Psoas muscle (tissue), 7 donors: ENCODE measurements at regions not wholly inside any gene's neighbourhood (a gene's known extent, or its start where the extent isn't known, plus 50 kb on each side); places are given as distances from the start of the nearest gene placed in this dataset.

Experiments used
- ATAC-seq, 4 donors: fragments of 200-7000 bp; cut with Tn5 transposase; one replicate each; pipeline ENCODE4 v1.9.1; 2020; ENCODE audit warnings: moderate library complexity in 3 of 4, mild to moderate bottlenecking in 2 of 4
- DNase-seq, 2 donors: peaks; one replicate each; pipeline ENCODE4 v3.0.0-alpha.2; 2020
- H3K27ac ChIP-seq: fragments of 200-600 bp; one replicate; pipeline ENCODE4 v1.8.0; 2022
- H3K27me3 ChIP-seq, 3 donors: fragments of 200-600 bp in 1 of 3; one replicate each; pipeline versions ENCODE4 v1.6.1 to v1.8.0; 2013 to 2022; ENCODE audit warnings: low read length in 2 of 3, mild to moderate bottlenecking in 2 of 3, moderate library complexity in 1 of 3; ENCODE audit not compliant: insufficient read depth in 3 of 3
- H3K36me3 ChIP-seq, 2 donors: fragments of 200-600 bp in 1 of 2; one replicate each; pipeline versions ENCODE4 v1.6.1 to v1.8.0; 2013 to 2022; ENCODE audit warnings: low read depth in 1 of 2, mild to moderate bottlenecking in 1 of 2, moderate library complexity in 1 of 2; ENCODE audit not compliant: insufficient read depth in 1 of 2
- H3K4me1 ChIP-seq: fragments of 200-600 bp; one replicate; pipeline ENCODE4 v1.8.0; 2022
- H3K4me3 ChIP-seq: fragments of 200-600 bp; one replicate; pipeline ENCODE4 v1.8.0; 2022; ENCODE audit warnings: mild to moderate bottlenecking
- H3K9me3 ChIP-seq: fragments of 200-600 bp; one replicate; pipeline ENCODE4 v1.8.0; 2022
- WGBS, 3 donors: extraction: QIAGEN DNeasy Blood & Tissue Kit; methylation state at CpG; one replicate each; pipeline versions ENCODE4 v1.1.6 to v1.1.7; 2013; 5-methylcytosine and 5-hydroxymethylcytosine counted together
- intact Hi-C, 2 donors: fragments of 100-400 bp; cut with DNase I; formaldehyde crosslinking; loops; one replicate each; pipeline versions ENCODE4 v1.11.0 to v1.14.2; 2022
- TF ChIP-seq, protein P1 (sequence below): fragments of 200-600 bp; IDR thresholded peaks from one replicate; pipeline ENCODE4 v1.8.0; 2022; ENCODE audit warnings: antibody characterized with exemption
- donor health status: healthy with polysubstance abuse.
- donor health status: DM: no; HTN: no; CAD: no; lungs with moderate emphysema.
- donor health status: Bipolar disorder and iron deficiency.
- donor health status: healthy.
- donor health status: DM: yes; HTN: yes; CAD: no.
- donor health status: DM: no; HTN: no; CAD: no.
- donor health status: DM: yes; HTN: yes; CAD: no.

DNA sequence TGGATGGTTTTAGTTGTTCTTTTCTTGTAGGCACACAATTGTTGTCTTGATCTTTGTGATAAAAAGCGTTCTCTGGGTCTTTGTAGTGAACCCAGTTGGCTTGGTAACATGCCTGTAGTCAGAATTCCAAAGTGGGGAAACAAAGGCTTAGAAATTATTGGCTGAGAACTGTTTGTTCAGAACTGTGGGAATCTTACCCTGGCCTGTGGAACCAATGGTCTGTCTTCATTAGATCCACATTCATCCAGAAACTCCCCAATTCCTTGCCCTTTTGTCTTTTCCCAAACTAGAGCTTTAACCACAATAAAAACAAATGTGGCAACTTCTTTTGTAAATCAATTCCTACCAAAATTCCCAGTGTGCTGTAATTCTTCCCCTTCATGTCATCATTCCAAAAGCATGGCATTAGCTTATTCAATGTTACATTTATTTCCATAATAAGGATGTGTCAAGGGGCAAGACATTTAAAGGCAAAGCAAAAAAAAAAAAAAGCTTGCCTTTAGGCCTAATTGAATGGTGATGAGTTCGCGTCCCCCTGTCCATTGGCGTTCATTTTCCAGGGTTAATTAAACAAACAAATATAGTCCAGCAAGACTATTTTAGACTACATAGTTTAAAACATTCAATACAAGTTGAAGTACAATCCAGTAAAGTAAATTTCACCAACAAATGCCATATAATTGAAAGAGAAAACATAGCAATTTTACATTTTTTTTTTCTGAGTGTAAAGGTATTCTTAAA, 249.8 kb upstream of the ZNF608 start:
- TF ChIP-seq, protein P1, sequence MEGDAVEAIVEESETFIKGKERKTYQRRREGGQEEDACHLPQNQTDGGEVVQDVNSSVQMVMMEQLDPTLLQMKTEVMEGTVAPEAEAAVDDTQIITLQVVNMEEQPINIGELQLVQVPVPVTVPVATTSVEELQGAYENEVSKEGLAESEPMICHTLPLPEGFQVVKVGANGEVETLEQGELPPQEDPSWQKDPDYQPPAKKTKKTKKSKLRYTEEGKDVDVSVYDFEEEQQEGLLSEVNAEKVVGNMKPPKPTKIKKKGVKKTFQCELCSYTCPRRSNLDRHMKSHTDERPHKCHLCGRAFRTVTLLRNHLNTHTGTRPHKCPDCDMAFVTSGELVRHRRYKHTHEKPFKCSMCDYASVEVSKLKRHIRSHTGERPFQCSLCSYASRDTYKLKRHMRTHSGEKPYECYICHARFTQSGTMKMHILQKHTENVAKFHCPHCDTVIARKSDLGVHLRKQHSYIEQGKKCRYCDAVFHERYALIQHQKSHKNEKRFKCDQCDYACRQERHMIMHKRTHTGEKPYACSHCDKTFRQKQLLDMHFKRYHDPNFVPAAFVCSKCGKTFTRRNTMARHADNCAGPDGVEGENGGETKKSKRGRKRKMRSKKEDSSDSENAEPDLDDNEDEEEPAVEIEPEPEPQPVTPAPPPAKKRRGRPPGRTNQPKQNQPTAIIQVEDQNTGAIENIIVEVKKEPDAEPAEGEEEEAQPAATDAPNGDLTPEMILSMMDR = no peak
- no peak for ATAC-seq
- intact Hi-C loops = no loop called here
- WGBS, 3 donors = 92 to 95% (median 94%) methylated on average over 4 of the region's 4 CpGs
- Histone ChIP-seq H3K36me3 (no peaks in the 10 kb centered on the region), H3K4me3 (no peak overlapping the region), H3K27me3 (no peaks in the 10 kb centered on the region), H3K27ac (no peak overlapping the region), H3K4me1 (no peaks in the 10 kb centered on the region), H3K9me3 (no peaks in the 10 kb centered on the region)
- no peak for DNase-seq

DNA sequence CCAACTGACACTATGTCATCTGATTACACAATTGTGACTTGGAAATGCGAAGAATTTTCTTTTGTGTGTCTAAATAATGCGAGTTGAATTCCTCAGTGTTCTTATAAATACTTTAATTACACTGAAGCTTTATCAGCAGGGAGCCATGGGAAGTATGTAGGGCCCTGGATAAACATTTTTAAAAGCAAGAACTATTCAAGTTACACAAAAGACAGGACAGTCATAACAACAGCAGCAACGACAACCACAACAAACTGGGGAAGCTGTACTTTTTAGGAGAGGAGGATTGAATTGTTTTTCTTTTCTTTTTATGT, 250.3 kb upstream of the ZNF608 start:
- no peak for DNase-seq
- H3K36me3 ChIP-seq = no peaks in the 10 kb centered on the region
- 78 to 84% (median 83%) methylated on average over 3 of the region's 3 CpGs for WGBS, 3 donors
- H3K27me3 ChIP-seq = no peaks in the 10 kb centered on the region
- no peak overlapping the region for H3K27ac ChIP-seq
- TF ChIP-seq, protein P1 = no peak
- intact Hi-C loops = no loop called here
- no peak overlapping the region for H3K4me3 ChIP-seq
- H3K9me3 ChIP-seq = no peaks in the 10 kb centered on the region
- ATAC-seq = no peak
- H3K4me1 ChIP-seq = no peaks in the 10 kb centered on the region

DNA sequence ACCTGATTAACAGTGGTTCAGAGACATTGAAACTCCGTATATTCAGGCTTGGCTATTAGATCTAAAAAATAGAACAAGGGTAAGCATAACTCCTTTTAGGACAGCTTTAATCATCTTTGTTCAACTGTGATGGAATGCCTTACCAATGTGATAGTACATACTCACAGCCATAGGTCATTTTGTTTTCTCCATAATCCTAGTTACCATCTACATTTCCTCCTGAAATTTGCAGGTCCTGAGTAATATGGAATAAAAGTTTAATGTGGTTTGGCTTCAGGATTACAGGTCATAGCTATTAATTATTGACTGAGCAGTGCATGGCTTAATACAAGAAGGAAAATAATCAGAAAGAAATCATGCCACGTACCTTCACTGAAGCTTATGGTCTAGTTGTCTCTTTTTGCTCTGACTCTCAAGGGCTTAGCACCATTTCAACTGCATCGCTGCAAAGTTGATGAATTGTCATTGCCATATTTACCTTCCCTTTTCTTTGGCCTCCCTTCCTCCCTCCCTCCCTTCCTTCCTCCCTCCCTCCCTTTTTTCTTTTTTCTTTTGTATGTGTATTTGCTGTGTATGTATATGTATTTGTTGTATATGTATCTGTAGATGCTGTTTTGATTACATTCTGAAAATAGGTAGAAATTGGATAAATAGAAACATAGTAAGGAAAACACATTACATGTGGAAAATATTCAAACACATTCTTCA, 250.9 kb upstream of the ZNF608 start:
- H3K4me3 ChIP-seq = no peak overlapping the region
- WGBS, 3 donors = 83 to 92% (median 91%) methylated on average over 3 of the region's 3 CpGs
- ATAC-seq = no peak
- H3K36me3 ChIP-seq = no peaks in the 10 kb centered on the region
- H3K4me1 ChIP-seq = no peaks in the 10 kb centered on the region
- H3K27ac ChIP-seq = no peak overlapping the region
- intact Hi-C loops = no loop called here
- TF ChIP-seq, protein P1 = no peak
- no peak for DNase-seq
- H3K27me3 ChIP-seq = no peaks in the 10 kb centered on the region
- H3K9me3 ChIP-seq = no peaks in the 10 kb centered on the region

DNA sequence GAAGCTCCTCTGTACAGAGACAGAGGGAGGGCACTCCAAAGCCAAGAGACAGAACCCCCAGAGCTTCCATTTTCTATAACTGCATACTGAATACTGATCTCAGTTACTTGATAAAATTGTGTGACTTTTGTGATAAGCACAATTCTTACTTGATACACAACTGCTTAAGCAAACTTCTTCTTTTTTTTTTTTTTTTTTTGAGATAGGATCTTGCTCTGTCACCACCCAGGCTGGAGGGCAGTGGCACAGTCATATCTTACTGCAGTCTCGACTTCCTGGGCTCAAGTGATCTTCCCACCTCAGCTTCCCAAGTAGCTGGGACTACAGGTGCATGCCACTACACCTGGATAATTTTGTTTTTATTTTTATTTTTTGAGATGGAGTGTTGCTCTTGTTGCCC, 252.1 kb upstream of the ZNF608 start:
- DNase-seq (no peak), ATAC-seq (no peak)
- Histone ChIP-seq H3K36me3 (no peaks in the 10 kb centered on the region), H3K9me3 (no peaks in the 10 kb centered on the region), H3K4me1 (no peaks in the 10 kb centered on the region), H3K27ac (no peak overlapping the region), H3K27me3 (no peaks in the 10 kb centered on the region), H3K4me3 (no peak overlapping the region)
- WGBS, 3 donors = 91 to 100% (median 95%) methylated on average over 1 of the region's 1 CpG
- TF ChIP-seq, protein P1 = no peak
- intact Hi-C loops = no loop called here
